Suppressor macrophage (primary cell): ENCODE measurements at regions not wholly inside any gene's neighbourhood (a gene's known extent, or its start where the extent isn't known, plus 50 kb on each side); places are given as distances from the start of the nearest gene placed in this dataset.
A peak's percentile ranks its signal among the peaks of the same experiment; 100 is the strongest.

Experiments used
- DNase-seq, 4 experiments: peaks; one replicate each; pipeline ENCODE4 v3.0.0-alpha.2; 2020 to 2022

DNA sequence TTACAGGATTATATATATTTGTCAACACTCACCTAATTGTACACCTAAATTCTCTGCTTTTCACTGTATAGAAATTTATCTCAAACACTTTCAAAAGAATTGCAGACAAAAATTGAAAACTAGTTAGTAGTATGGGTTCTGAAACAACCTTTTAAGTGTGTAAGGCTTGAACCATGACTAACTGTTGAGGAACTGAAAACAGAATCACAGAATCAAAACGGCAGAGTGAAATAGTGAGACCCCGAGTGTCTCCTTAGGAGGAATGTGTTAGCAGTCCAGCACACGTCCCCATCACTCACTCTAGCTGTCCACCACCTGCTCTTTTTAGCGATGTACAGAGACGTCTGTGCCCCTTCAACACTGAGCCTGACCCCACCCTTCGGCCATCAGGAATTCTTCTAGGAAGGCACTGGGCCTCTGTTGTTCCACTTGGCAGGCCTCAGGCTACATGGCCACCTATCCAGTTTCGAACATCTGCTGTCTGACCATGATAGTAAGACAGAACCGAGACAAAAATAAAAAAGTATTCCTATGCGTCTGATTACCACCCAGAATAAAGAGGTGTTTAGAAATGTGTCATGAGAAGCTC is 227.4 kb downstream of the C6orf118 start:
- DNase-seq, result no peak

DNA sequence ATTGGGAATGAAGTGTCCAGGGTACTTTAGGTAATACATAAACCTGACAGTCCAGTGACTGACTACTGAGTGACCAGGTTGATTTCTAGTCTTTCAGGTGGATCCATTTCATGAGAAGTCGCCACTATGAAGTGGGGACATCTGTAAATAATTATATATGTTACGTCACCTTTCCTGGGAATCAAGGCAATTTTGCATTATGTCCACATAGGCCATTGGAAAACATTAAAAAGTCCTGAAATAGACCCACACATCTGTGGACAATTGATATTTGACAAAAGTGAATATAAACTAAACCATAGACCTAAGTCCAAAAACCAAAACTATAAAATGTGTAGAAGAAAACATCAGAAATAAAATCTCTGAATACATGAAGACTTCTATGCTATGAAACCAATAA is 231.5 kb downstream of the C6orf118 start:
- DNase-seq, result no peak

DNA sequence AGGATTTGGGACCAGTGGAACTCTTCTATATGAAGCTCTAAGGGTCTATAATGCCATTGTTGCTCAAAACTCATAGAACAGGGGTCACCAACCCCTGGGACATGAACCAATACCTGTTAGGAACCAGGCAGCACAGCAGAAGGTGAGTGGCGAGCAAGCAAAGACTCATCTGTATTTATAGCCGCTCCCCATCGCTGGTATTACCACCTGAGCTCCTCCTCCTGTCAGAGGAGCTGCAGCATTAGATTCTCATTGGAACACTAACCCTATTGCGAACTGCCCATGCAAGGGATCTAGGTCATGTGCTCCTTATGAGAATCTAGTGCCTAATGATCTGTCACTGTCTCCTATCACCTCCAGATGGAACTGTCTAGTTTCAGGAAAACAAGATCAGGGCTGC is 237.5 kb downstream of the C6orf118 start:
- no peak for DNase-seq

DNA sequence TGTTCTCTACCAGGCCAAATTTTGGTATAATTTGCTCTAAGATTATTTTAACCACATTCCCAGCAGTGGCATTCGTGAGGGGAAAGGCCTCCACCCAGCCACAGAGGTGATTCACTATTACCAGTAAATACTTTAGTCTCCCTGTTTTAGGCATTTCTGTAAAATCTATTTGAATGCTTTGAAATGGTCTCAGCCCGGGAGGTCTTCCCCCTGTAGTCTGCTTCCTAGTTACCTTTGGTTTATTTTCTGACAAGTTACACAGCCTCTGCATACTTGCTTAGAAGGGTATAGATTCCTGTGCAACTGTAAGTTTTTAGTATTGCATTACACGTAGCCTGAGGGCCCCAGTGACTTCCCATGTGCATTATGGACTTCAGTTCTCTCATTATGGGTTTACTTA is 248.7 kb downstream of the C6orf118 start:
- DNase-seq, result no peak

DNA sequence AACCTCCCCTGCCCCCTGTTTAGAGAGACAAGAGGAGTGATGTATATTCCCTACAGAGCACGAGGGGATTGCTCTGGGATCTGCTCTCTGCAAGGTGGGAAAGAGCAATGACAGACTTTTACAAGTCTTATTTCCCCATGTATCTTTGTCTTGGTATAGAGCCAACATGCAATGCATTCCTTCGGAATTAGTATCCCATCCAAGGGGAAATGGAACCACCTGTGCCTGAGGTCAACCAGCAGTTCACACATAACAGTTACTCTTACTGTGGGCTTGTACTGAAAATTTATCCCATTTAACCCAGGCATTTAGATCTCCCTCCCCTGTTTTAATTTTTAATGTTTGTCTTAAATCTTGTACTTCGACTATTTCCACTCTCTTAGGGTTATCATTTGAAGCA is 250.4 kb downstream of the C6orf118 start:
- no peak for DNase-seq

DNA sequence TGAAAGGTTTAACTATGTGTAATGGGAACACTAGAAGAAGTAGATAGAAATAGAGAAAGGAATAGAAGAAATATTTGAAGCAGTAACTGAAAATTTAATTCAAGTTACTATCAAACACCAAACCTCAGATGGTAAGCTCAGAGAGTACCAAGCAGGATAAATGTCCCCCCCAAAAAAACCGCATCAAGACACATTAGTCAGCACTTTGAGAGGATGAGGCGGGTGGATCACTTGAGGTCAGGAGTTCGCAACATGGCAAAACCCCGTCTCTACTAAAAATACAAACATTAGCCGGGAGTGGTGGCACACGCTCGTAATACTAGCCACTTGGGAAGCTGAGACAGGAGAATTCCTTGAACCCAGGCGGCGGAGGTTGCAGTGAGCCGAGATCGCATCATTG is 253.1 kb downstream of the C6orf118 start:
- no peak for DNase-seq

DNA sequence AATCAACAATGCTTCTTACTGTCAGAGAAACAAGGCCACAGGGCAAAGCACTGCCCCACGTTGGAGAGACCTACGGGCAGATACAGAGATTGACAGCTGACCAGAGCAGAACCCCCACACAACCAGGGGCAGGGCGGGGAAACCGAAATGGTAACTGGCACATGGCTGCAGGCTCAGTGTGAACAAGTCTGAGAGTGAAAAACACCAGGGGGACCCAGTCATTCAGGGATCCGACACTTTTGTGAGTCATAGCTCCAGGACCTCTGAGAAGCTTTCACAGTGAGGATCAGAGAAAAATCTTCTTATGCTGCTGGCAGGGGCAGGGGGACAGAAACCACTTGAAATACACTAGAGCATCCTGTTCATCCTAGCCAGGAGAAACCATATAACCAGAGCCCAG is 254.2 kb downstream of the C6orf118 start:
- no peak for DNase-seq

DNA sequence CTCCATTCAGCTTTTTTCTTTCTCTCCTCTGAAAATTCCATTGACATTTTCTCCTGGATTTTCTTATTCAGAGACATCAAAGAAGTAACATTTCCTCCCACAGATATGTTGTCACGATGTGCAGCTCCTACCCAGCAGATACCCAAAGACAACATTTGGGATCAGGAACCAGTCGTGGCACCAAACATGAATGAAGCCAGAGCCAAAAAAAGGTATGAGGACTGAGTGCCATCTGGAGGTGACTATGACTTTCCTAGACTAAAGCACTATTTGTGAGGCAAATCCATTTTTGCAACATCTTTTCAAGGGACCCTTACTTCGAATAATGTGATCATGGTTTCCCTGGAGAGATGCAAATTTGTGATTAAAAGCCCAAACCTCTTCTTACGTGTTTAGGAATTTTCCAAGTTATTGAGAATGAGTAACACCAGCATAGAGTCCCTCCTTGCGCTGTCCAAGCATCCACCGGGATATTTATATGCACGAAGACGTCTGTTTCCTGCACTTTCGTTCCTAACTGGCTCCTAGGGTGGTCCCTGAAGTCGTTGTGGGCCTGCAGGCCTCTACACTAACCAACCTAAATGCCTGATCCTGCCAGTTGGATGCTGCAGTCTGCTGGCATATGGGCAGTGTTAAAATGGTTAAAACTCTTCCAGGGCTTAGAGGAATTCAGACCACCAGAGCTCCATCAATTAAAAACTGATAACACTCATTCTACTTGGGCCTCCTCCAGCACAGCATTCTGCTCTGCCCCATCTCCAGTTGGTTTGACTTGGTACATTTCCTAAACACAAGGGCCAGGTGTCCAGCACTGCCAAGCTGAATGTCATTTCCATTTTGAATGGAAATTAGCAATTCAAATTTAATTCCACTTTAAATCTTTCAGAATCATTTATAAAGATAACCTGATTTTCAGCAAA is 256.6 kb downstream of the C6orf118 start:
- no peak for DNase-seq

DNA sequence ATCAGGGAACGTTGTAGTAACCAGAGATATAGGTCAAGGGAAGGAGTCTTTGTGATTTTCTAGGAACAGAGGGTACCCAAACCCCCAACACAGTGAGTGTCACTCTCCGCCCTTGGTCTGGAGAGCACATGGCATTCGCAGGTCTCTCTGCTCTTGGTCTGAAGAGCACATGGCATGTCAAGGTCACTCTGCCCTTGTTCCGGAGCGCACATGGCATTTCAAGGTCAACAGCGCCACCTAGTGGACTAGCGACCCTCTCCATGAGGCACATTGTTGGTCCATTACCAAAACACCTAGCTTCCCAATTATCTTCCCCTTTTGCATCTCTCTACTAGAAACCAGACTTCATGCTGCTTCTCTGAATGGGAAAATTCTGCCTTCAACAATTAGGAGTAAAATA is 260.0 kb downstream of the C6orf118 start:
- DNase-seq, result peak in 2 of 4 experiments; percentile 0 to 5

DNA sequence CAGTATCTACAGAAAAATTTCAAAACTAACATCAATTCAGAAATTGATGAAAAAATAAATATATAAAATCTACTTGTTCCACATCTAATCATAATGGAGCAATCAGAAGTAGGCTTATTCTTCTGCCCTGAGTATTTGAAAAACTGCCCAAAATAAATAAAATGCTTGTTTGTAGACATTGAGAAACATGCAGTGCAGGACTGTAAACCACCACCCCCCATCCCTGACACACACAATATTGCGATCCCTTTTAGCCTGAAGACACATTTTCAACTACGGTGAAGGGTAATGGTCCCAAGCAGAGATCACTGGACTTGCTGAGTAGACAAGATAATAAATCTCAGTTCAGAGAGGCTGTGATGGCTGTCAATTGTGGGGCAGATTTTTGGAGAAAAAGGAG is 261.5 kb downstream of the C6orf118 start:
- DNase-seq, result no peak

DNA sequence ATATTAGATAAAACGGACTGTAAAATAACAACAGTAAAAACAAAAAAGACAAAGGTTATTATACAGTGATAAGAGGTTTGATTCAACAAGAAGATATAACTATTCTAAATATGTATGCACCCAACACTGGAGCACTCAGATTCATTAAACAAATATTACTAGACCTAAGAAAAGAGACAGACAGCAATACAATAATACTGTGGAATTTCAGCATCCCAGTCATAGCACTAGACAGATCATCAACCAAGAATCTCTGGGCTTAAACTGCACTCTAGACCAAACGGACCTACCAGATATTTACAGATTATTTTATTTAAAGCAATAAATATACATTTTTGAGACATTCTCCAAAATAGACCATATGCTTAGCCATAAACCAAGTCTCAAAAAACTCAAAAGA is 263.8 kb downstream of the C6orf118 start:
- DNase-seq, result no peak

DNA sequence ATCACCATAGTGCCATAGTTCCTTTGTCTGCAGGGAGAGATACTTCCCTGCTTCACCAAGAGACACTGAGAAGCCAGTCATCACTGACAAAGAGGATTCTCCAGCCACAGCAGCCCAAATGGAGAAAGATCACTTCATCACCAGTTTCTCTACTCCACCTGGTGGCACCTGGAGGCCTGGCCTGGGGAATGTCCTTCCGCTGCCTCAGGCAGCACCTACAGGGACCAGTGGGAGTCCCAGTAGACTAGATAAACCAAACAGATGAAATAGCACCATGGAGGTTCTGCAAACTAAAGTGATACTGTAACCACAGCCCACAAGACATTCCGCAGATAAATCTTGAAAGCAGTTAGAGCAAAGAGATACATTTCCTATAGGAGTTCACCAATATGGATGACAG is 266.5 kb downstream of the C6orf118 start:
- DNase-seq, result no peak

DNA sequence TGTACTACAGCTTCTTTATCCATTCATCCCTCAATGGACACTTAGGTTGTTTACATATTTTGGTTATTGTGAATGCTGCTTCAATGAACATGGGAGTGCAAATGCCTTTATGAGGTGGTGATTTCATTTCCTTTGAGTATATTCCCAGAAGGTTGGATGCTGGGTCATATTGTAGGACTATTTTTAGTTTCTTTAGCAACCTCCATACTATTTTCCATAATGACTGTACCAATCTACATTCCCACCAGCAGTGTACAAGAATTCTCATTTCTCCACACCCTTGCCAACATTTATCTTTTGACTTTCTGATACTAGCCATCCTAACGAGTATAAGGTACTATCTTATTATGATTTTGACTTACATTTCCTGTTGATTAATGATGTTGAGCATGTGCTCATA is 269.0 kb downstream of the C6orf118 start:
- no peak for DNase-seq

DNA sequence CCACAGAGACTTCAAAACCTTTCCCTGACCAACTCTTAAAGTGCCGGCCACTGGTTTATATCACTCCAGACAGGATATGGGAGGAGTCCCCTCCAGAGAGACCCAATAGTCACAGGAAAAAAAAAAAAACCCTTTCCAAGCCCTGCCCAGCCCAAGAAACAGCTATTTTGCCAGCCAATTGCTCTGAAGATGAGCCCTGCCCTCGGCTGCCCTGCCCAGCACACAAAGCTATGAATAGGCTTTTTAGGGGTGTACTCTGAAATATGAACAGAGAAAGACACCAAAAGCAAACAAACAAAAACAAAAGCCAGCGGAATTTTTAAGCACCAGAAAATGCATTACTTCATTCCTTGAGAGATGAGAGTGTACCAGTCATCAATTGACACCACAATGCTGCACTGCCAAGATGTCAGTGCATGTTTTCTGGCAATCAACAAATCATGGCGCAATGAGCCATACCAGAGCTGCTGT is 275.1 kb downstream of the C6orf118 start:
- DNase-seq, result no peak

DNA sequence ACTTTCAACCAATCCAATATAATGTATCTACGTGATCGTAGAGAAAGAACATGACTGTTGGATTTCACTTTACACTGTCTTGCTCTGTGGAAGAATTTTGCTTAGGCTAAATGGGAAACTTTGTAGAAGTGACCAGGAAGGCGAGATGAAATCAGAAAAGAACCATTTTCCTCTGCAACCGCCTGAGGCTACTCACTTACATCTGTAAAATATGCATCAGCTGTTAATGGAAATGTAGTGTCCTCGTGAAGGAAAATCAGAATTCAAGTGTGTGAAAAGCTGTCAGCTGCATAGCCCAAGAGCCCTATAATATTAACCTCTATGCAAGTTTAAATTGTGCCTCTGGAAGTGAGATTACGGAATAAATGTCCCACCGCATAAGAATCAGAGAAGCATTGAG is 277.9 kb downstream of the C6orf118 start:
- no peak for DNase-seq

DNA sequence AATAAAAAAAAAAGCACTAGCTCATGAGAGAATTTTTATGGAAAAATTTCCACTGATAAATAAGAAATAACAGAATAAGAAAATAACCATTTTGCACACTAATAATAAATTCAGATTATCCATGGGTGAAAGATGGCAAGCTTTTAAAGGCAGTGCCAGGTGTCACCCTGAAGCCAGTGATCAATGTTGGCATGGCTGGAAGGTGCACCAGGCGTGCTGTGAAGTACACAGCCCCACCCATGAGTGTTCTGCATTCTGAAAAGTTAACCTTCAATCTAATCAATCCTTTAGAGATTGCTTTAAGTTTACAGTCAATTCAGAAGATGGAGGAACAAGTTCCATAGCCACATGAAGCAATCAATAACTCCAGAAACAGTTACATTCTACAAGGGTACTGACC is 284.4 kb downstream of the C6orf118 start:
- DNase-seq, result no peak

DNA sequence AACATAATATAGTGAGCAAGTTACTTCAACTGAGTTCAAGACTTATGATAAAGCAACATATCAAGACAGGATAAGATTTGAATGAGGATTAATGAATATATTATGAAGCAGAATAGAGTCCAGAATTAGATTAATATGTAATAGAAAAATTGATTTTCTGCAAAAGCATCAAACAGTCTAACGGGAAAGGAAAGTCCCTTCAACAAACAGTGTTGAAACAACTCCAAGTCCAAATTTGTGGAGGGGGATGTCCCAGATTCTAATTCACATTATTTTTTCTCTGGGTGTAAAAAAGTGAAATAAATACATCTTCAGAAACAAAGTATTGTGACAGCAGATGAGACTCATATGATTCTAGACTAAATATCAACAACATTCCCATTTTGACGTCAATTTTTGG is 289.7 kb downstream of the C6orf118 start:
- DNase-seq, result no peak

DNA sequence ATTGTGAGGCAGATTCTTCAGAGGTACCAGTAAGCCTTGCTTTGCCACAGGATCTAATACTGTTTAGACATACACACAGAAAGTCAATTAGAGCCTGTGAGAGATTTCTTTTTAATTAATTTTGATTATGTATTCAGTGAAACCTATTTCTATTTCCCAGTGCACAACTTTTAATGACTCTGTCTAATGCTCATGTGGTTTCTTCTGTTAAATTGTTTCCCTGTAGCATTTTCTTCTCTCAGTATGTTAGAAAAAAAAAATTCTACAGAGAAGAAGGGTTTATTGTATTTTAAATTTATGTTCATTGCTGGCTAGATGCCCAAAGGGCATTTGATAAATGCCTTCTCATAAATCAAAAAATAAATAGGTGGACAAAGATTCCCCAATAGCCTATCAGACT is 293.7 kb downstream of the C6orf118 start:
- DNase-seq, result no peak

DNA sequence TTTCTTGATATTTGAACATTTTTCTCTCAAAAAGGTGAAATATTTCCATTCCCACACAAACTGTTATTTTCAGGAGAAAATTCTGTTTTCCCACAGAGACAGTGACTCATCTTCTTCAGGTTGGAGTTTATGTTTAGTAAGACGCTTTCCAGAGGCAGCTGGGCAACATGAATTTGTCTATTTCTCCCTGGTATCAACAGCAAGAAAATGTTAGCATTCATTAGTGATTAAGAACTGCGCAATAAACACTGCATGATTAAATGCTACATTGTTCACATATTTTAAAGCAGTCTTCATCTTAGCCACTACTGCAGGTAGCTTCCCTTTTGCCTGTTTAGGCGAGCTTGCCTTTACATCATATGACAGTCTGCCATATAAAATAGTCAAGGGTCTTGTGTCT is 295.7 kb downstream of the C6orf118 start:
- DNase-seq, result no peak

DNA sequence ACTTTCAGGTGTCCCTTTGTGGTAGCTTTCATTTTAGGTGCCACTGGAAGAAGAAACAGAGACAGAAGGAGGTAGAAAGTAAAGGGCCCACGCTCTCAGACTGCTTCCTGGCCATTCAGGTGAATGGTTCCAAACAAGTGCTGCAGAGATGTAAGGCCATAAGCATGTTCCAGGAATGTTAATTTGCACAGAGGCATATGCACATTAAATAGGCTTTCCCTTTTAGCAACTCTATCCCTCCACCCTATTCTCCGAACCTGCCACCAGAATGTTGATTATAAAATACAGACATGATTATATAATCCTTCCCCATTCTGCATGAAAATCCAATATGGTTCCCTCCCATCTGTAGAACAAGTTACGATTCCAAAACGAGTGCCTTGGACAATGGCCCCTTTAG is 297.2 kb downstream of the C6orf118 start:
- no peak for DNase-seq

DNA sequence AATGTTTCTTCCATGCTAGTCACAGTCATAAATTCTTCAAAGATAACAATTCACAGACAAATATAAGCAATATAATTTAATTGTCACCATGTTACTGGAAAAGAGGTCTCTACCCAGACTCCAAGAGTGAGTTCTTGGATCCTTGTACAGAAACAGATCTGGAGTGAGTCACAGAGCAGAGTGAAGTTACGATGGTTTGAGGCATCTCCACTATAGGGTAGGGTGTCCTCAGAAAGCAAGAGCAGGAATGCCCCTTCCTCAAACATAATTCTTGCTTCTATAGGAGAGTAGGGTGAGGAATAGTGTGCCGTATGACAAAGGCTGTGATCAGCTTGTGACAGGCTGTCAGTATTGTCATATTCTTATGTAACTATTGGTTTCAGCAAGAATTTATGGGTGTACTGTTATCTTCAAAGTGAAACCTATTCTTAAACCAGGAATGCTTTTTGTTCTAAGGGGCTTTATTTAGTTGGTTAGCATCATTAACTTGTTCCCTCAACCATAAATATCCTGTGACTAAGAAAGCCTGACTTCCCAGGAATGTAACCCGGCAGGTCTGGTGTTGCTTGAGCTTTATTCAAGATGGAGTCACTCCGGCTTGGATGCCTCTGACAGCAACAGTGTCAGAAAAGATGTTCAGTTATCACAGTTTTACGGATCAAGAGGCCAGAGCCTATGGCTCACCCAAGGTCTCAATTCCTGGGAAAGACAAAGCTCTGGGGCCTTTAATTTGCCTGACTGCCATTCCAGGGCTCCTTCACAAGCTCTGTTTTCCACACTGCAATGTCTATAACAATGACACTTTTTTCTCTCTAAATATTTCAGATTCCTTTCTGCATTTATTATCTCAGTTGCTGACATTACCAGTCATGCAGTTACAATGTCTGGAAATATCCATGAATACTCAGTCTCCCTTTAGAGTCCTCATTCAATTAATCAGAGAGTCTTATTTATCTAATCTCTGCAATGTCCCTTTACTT is 298.6 kb downstream of the C6orf118 start:
- DNase-seq, result no peak

DNA sequence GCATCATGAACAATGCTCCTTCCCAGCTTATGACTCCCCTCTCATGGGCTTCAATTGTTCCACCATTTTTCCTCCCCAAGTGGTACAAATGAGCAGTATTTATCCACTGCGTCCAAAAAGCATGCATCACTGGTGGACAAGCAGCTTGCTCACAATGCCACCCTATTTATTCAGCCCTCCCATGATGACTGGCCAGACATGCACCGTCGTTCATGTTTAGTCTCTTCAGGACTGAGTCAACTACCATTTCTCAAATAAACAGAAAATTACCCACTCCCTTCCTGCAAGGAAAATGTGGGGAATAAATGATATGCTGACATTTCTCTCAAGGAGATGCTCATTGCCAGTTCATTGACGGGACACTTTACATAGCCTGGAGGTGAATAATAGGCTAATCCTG is 300.4 kb downstream of the C6orf118 start:
- no peak for DNase-seq

DNA sequence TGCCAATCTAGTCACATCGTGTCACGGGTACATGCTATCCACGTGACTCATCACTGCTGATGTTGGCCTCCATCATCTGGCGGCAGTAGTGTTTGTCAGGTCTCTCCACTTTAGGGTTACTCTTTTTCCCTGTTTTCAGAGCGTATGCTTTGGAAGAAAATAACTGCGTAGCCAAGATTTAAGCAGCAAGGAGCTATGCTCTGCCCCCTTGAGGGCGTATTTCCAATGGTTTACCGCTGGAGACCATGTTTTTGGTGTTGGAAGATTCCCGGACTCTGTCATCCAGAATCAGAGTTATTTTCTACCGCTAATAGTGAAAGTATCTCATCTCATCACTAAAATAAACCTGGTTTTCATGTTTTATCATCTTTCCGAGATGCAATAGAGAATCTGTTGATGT is 306.5 kb downstream of the C6orf118 start:
- no peak for DNase-seq
